22Rv1 (cell line): ENCODE measurements at regions not wholly inside any gene's neighbourhood (a gene's known extent, or its start where the extent isn't known, plus 50 kb on each side); places are given as distances from the start of the nearest gene placed in this dataset.

Experiments used
- CTCF ChIP-seq: fragments of 450-650 bp; IDR thresholded peaks from 2 replicates; pipeline ENCODE4 v1.5.1; 2017; ENCODE audit warnings: mild to moderate bottlenecking
- ZFX ChIP-seq: fragments of 450-650 bp; IDR thresholded peaks from 2 replicates; pipeline ENCODE4 v1.6.1; 2017; ENCODE audit warnings: antibody characterized with exemption, borderline replicate concordance

- TF ChIP-seq ZFX (no peak), CTCF (no peak)
Observed at GRCh38 chr7:41046776-41047175, 656.1 kb downstream of the INHBA start.
